DND-41 (cell line): ENCODE measurements at regions not wholly inside any gene's neighbourhood (a gene's known extent, or its start where the extent isn't known, plus 50 kb on each side); places are given as distances from the start of the nearest gene placed in this dataset.

Experiments
- EZH2 ChIP-seq: IDR thresholded peaks from 3 replicates; pipeline ENCODE4 v1.6.1; 2012; ENCODE audit warnings: borderline replicate concordance, low read depth, mild to moderate bottlenecking, moderate library complexity, low read length, inconsistent platforms; ENCODE audit not compliant: severe bottlenecking
- TF ChIP-seq, protein P1 (sequence below): IDR thresholded peaks from 2 replicates; pipeline ENCODE4 v1.5.1; 2012; ENCODE audit warnings: borderline replicate concordance, low read length, moderate library complexity, mild to moderate bottlenecking; ENCODE audit not compliant: poor library complexity, severe bottlenecking; ENCODE audit errors: extremely low read depth

DNA sequence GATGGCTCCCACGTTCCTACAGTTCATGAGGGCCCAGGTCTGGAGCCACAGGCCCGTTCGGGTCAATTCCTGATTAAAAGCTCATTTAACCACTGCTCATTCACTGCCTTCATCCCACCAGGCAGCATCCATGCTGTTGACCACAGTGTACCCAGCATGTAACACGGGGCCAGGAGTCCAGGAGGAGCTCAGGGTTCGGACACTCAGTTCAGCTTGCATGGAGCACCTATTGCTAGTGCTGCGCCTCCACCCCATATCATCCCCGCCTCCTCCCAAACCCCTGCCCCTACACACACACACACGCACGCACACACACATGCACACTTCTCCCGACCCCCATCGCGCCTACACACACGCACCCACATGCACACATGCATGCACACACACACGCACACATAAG, 72.9 kb upstream of the SNTG2 start:
- TF ChIP-seq EZH2 = no peak
- TF ChIP-seq, protein P1, sequence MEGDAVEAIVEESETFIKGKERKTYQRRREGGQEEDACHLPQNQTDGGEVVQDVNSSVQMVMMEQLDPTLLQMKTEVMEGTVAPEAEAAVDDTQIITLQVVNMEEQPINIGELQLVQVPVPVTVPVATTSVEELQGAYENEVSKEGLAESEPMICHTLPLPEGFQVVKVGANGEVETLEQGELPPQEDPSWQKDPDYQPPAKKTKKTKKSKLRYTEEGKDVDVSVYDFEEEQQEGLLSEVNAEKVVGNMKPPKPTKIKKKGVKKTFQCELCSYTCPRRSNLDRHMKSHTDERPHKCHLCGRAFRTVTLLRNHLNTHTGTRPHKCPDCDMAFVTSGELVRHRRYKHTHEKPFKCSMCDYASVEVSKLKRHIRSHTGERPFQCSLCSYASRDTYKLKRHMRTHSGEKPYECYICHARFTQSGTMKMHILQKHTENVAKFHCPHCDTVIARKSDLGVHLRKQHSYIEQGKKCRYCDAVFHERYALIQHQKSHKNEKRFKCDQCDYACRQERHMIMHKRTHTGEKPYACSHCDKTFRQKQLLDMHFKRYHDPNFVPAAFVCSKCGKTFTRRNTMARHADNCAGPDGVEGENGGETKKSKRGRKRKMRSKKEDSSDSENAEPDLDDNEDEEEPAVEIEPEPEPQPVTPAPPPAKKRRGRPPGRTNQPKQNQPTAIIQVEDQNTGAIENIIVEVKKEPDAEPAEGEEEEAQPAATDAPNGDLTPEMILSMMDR = no peak
